ENCODE measurements at regions not wholly inside any gene's neighbourhood (a gene's known extent, or its start where the extent isn't known, plus 50 kb on each side); places are given as distances from the start of the nearest gene placed in this dataset.

DNA sequence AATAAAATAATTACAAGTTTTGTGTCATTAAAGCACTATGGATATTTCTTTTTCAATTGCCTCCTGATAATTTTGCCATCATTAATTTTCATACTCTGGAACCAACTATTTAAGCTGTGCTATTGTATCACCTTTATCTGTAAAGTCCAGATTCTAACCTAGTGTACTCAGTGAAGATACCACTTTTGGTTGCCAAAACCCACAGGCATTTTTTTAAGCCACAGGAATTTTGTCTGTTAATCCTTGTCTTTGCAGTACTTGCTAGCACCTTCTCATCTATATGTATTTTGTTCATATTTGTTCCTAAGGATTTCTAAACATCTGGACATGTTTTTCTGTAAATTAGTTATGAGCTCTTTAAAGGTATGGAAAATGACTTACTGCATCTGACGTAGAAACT is 481.4 kb upstream of the DAB2 start:
- Histone ChIP-seq H3K27ac (ENCODE audit: insufficient read length, low read depth, low read length) (no peak overlapping the region), H3K27me3 (ENCODE audit: insufficient read depth, low read length) (no peaks in the 10 kb centered on the region), H4K20me1 (ENCODE audit: control insufficient read depth, insufficient read depth, insufficient read length) (no peaks in the 10 kb centered on the region), H2AK5ac (ENCODE audit: insufficient read length, low read length) (no peak overlapping the region), H3K9me3 (ENCODE audit: control insufficient read depth, low read depth, low read length) (no peaks in the 10 kb centered on the region), H2BK15ac (ENCODE audit: low read depth, low read length) (no peak overlapping the region), H3K23ac (ENCODE audit: insufficient read length, low read depth, low read length) (no peak overlapping the region), H3K79me2 (ENCODE audit: insufficient read depth, low read length) (no peaks in the 10 kb centered on the region), H2BK5ac (ENCODE audit: insufficient read length, low read length) (no peak overlapping the region), H4K8ac (replicated peaks; ENCODE audit: insufficient read length, low read depth, low read length) (no peak overlapping the region), H3K18ac (ENCODE audit: insufficient read length, low read depth, low read length) (no peak overlapping the region), H4K5ac (ENCODE audit: insufficient read length, low read depth, low read length) (no peak overlapping the region), H3K23me2 (ENCODE audit: insufficient read length, low read depth, low read length, poor library complexity, severe bottlenecking) (no peaks in the 10 kb centered on the region), H3K79me1 (ENCODE audit: insufficient read depth, low read depth, low read length, poor library complexity, severe bottlenecking) (no peaks in the 10 kb centered on the region), H2BK12ac (ENCODE audit: insufficient read length, low read depth, low read length) (no peak overlapping the region), H3K4me2 (ENCODE audit: insufficient read depth, insufficient read length, low read length) (no peak overlapping the region), H2BK120ac (ENCODE audit: low read depth, low read length, poor library complexity, severe bottlenecking) (no peak overlapping the region), H3K4me1 (ENCODE audit: insufficient read depth, low read length) (no peaks in the 10 kb centered on the region), H2AFZ (ENCODE audit: low read length) (no peak overlapping the region), H3K14ac (ENCODE audit: insufficient read depth, low read length) (no peak overlapping the region), H2BK20ac (ENCODE audit: low read depth, low read length, poor library complexity, severe bottlenecking) (no peak overlapping the region), H3T11ph (ENCODE audit: low read length) (no peak overlapping the region), H3K4ac (ENCODE audit: low read depth, low read length) (no peak overlapping the region), H3K9ac (ENCODE audit: extremely low read depth, insufficient read length, low read length) (no peak overlapping the region), H3K56ac (ENCODE audit: insufficient read length, low read depth, low read length) (no peak overlapping the region), H4K91ac (ENCODE audit: insufficient read length, low read depth, low read length) (no peak overlapping the region)
- Mint-ChIP-seq H3K27me3 (ENCODE audit: low read depth) (no peaks in the 10 kb centered on the region), H3K27ac (no peak overlapping the region), H3K9me3 (peaks cover 16 to 26% of the 10 kb centered on the region in 2 experiments; a peak in 4 of 5 replicates), H3K36me3 (ENCODE audit: insufficient read depth in 1 of 3, low read depth in 3 of 3) (peaks cover 0 to 11% (median 0%) of the 10 kb centered on the region in 3 experiments; a peak in 3 of 7 replicates), H3K4me1 (no peaks in the 10 kb centered on the region), H3K4me3 (no peak overlapping the region)
- no CpG with 5 or more reads among the region's 1 CpG for WGBS (ENCODE audit: extremely low coverage, insufficient read length, low lambda C conversion rate)
- DNase-seq: no peak
- TF ChIP-seq, protein P1, sequence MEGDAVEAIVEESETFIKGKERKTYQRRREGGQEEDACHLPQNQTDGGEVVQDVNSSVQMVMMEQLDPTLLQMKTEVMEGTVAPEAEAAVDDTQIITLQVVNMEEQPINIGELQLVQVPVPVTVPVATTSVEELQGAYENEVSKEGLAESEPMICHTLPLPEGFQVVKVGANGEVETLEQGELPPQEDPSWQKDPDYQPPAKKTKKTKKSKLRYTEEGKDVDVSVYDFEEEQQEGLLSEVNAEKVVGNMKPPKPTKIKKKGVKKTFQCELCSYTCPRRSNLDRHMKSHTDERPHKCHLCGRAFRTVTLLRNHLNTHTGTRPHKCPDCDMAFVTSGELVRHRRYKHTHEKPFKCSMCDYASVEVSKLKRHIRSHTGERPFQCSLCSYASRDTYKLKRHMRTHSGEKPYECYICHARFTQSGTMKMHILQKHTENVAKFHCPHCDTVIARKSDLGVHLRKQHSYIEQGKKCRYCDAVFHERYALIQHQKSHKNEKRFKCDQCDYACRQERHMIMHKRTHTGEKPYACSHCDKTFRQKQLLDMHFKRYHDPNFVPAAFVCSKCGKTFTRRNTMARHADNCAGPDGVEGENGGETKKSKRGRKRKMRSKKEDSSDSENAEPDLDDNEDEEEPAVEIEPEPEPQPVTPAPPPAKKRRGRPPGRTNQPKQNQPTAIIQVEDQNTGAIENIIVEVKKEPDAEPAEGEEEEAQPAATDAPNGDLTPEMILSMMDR (conservative IDR thresholded peaks at IDR 0.05): no peak

All from H9 (cell line).